Pancreas (tissue), 10 donors: ENCODE measurements at regions not wholly inside any gene's neighbourhood (a gene's known extent, or its start where the extent isn't known, plus 50 kb on each side); places are given as distances from the start of the nearest gene placed in this dataset.

Experiments
- ATAC-seq, 4 donors: fragments of 200-7000 bp; cut with Tn5 transposase; one replicate each; pipeline versions ENCODE4 v1.8.0 to v1.9.1; 2020; ENCODE audit warnings: mild to moderate bottlenecking in 4 of 4, moderate library complexity in 4 of 4
- DNase-seq, 6 donors: peaks; one replicate each; pipeline ENCODE4 v3.0.0-alpha.2; 2020
- FAIRE-seq: peaks from 2 replicates; lab custom pipeline; 2012; peaks lifted over from hg19 to GRCh38; lab: Jason Lieb, UNC
- H3K27ac ChIP-seq, 4 donors: fragments of 200-600 bp; sonication (generic); 1 replicate in 3 of 4; 2 replicates in 1 of 4; pipeline versions ENCODE4 v1.5.0 to v1.8.0; 2020
- H3K27me3 ChIP-seq, 4 donors: fragments of 200-600 bp; one replicate each; pipeline ENCODE4 v1.8.0; 2021
- H3K36me3 ChIP-seq, 3 donors: fragments of 200-600 bp; sonication (generic) in 1 of 3; one replicate each; pipeline versions ENCODE4 v1.5.0 to v1.8.0; 2020 to 2021
- H3K4me1 ChIP-seq, 3 donors: fragments of 200-600 bp; one replicate each; pipeline ENCODE4 v1.8.0; 2021
- H3K4me3 ChIP-seq, 4 donors: fragments of 200-600 bp; sonication (generic) in 2 of 4; one replicate each; pipeline versions ENCODE4 v1.5.0 to v1.8.0; 2020 to 2021
- H3K9me3 ChIP-seq, 4 donors: fragments of 200-600 bp; one replicate each; pipeline ENCODE4 v1.8.0; 2021
- WGBS, 2 donors: extraction: QIAGEN DNeasy Blood & Tissue Kit; methylation state at CpG; one replicate each; pipeline ENCODE4 v1.1.7; 2013; 5-methylcytosine and 5-hydroxymethylcytosine counted together
- intact Hi-C, 3 donors: fragments of 100-400 bp; cut with DNase I; formaldehyde crosslinking; loops; one replicate each; pipeline versions ENCODE4 v1.11.1 to v1.14.2; 2022
- TF ChIP-seq, protein P1 (sequence below), 4 donors: fragments of 200-600 bp; sonication (generic) in 3 of 4; IDR thresholded peaks; one replicate each; pipeline versions ENCODE4 v1.5.0 to v1.8.0; 2021; ENCODE audit warnings: antibody characterized with exemption in 4 of 4
- donor health status: healthy with polysubstance abuse.
- donor health status: DM: no; HTN: no; CAD: no; lungs with moderate emphysema.
- donor health status: DM: no; HTN: no; CAD: no.
- donor health status: control.
- donor health status: control.
- donor health status: Bipolar disorder and iron deficiency.
- donor health status: DM: yes; HTN: yes; CAD: no.
- donor health status: DM: no; HTN: no; CAD: no.
- donor health status: DM: no; HTN: no; CAD: no.
- donor health status: DM: yes; HTN: yes; CAD: no.

DNA sequence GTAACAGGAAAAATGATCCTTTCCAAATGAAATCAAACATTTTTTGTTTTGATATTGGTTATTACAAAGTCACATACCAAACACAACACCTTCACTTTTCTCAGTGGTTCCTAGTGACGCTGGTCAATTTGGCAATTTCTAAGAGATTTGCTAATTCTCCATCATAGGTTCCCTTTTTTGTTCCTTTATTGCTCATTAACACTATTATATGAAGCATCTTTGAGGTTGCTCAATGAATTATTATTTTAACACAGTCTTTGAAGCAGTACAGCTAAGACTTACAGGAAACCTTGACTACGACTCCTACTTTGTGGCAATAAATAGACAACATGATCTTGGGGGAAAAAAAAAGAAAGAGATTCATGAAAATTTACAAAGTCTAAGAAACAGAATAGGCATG lies 152.2 kb upstream of the VRK2 start:
- FAIRE-seq (no peak), DNase-seq (no peak), ATAC-seq (no peak)
- H3K27me3 ChIP-seq = no peaks in the 10 kb centered on the region
- intact Hi-C loops = no loop called here
- H3K4me3 ChIP-seq = no peak overlapping the region
- TF ChIP-seq, protein P1, sequence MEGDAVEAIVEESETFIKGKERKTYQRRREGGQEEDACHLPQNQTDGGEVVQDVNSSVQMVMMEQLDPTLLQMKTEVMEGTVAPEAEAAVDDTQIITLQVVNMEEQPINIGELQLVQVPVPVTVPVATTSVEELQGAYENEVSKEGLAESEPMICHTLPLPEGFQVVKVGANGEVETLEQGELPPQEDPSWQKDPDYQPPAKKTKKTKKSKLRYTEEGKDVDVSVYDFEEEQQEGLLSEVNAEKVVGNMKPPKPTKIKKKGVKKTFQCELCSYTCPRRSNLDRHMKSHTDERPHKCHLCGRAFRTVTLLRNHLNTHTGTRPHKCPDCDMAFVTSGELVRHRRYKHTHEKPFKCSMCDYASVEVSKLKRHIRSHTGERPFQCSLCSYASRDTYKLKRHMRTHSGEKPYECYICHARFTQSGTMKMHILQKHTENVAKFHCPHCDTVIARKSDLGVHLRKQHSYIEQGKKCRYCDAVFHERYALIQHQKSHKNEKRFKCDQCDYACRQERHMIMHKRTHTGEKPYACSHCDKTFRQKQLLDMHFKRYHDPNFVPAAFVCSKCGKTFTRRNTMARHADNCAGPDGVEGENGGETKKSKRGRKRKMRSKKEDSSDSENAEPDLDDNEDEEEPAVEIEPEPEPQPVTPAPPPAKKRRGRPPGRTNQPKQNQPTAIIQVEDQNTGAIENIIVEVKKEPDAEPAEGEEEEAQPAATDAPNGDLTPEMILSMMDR (IDR thresholded peaks at IDR 0.05) = no peak
- H3K4me1 ChIP-seq = no peaks in the 10 kb centered on the region
- H3K9me3 ChIP-seq = no peaks in the 10 kb centered on the region
- WGBS, 2 donors = 93 to 95% methylated on average over 2 of the region's 2 CpGs
- no peak overlapping the region for H3K27ac ChIP-seq
- H3K36me3 ChIP-seq = no peaks in the 10 kb centered on the region

DNA sequence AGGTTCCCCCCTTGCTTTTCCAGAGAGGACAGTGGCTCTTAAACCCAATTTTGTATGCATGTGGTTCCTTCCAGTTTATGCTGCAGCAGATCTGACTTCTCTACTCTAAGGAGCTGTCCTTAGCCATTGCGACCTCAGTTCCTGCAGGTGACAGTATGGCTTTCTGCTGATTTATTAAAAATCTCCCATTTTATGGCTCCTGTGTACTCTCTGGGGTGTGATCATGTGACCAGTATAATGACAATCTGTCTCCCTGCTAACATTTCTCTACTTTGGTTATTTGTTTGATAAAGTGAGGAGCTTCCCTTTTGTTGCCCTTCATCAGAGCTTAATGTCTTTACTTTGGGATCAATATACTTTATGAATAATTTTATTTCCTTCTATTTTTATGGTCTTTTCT lies 148.7 kb upstream of the VRK2 start:
- ATAC-seq (no peak), DNase-seq (no peak), FAIRE-seq (no peak)
- Histone ChIP-seq H3K4me1 (no peaks in the 10 kb centered on the region), H3K27me3 (no peaks in the 10 kb centered on the region), H3K4me3 (no peak overlapping the region), H3K27ac (no peak overlapping the region), H3K9me3 (no peaks in the 10 kb centered on the region), H3K36me3 (no peaks in the 10 kb centered on the region)
- 87 to 89% methylated on average over 1 of the region's 1 CpG for WGBS, 2 donors
- TF ChIP-seq, protein P1 (IDR thresholded peaks at IDR 0.05) = no peak
- intact Hi-C loops = no loop called here

DNA sequence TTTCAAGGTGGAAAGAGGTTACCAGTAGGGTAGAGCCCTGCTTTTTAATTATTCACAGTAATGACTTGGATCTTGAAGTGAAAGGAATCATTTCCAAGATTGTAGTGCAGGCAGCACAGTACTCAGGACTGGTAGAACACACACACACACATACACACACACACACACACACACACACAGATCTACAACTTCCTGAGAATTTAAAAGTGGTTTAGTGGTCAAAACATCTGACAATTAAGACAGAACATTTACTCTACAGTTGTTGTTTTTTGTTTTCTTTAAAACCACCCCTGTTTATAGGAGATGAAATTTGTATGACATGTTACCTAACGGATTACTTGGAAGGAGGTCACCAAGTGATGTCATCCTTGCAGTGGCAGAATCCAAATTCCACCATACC lies 146.7 kb upstream of the VRK2 start:
- ATAC-seq = no peak
- no peak for FAIRE-seq
- 61 to 68% methylated on average over 1 of the region's 1 CpG for WGBS, 2 donors
- TF ChIP-seq, protein P1 (IDR thresholded peaks at IDR 0.05) = no peak
- no peak overlapping the region for H3K4me3 ChIP-seq
- H3K9me3 ChIP-seq = no peaks in the 10 kb centered on the region
- H3K27ac ChIP-seq = no peak overlapping the region
- no peak for DNase-seq
- no peaks in the 10 kb centered on the region for H3K27me3 ChIP-seq
- H3K4me1 ChIP-seq = no peaks in the 10 kb centered on the region
- intact Hi-C loops = no loop called here
- no peaks in the 10 kb centered on the region for H3K36me3 ChIP-seq

GRCh38 chr2:57902578-57902977 lies 144.0 kb upstream of the VRK2 start:
- DNase-seq (no peak), FAIRE-seq (no peak), ATAC-seq (no peak)
- TF ChIP-seq, protein P1 (IDR thresholded peaks at IDR 0.05) = no peak
- Histone ChIP-seq H3K4me1 (no peaks in the 10 kb centered on the region), H3K9me3 (no peaks in the 10 kb centered on the region), H3K27me3 (no peaks in the 10 kb centered on the region), H3K27ac (no peak overlapping the region), H3K36me3 (no peaks in the 10 kb centered on the region), H3K4me3 (no peak overlapping the region)
- intact Hi-C loops = no loop called here
- WGBS, 2 donors = 76 to 82% methylated on average over 6 of the region's 6 CpGs

DNA sequence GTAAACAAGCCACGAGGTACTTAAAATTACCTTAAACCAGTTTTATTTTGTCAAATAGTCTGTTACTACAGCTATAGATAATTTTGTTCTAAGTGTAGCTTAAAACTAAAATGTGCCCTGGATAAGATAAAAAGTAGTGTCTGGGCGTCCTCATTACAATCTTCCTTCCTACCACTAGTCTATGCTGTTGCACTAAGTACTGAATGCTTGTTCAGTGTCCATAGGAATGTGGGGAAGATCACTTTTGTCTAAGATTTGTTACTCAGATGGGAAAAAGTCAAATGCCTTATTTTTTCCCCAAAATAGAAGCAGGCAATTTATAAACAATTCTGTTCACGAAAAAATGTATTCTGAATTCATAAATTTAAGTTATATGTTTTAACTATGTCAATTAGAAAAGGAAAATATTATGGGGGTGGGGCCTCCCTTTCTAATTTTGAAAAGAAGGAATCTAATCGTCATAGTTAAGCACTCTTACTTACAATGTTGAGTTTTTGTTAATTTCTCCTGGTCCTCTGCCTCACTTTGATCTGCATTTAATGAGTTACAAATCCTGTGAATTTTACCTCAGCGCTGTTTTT lies 140.4 kb upstream of the VRK2 start:
- TF ChIP-seq, protein P1 (IDR thresholded peaks at IDR 0.05) = peak; percentile 16 to 58 (median 46)
- FAIRE-seq = peak; percentile 89
- Histone ChIP-seq H3K36me3 (no peaks in the 10 kb centered on the region), H3K27ac (no peak overlapping the region), H3K9me3 (no peaks in the 10 kb centered on the region), H3K4me1 (no peaks in the 10 kb centered on the region), H3K27me3 (no peaks in the 10 kb centered on the region), H3K4me3 (no peak overlapping the region)
- DNase-seq = no peak
- intact Hi-C loops = no loop called here
- peak; percentile 76 to 90 (median 89) for ATAC-seq
- 25 to 26% methylated on average over 5 of the region's 5 CpGs for WGBS, 2 donors
